Prostate gland (tissue), 2 donors: ENCODE measurements at regions not wholly inside any gene's neighbourhood (a gene's known extent, or its start where the extent isn't known, plus 50 kb on each side); places are given as distances from the start of the nearest gene placed in this dataset.

Source experiments
- POLR2AphosphoS5 ChIP-seq: sonication (generic); formaldehyde crosslinking; IDR thresholded peaks from one replicate; pipeline ENCODE4 v1.6.1; 2017; ENCODE audit warnings: antibody characterized with exemption
- TF ChIP-seq, protein P1 (sequence below), 4 experiments: fragments of 200-600 bp in 2 of 4; fragments of 450-650 bp in 2 of 4; sonication (generic) in 2 of 4; IDR thresholded peaks; 1 replicate in 3 of 4; 2 replicates in 1 of 4; pipeline ENCODE4 v1.5.1; 2016 to 2019; ENCODE audit warnings: antibody characterized with exemption in 4 of 4, mild to moderate bottlenecking in 2 of 4, moderate library complexity in 2 of 4

DNA sequence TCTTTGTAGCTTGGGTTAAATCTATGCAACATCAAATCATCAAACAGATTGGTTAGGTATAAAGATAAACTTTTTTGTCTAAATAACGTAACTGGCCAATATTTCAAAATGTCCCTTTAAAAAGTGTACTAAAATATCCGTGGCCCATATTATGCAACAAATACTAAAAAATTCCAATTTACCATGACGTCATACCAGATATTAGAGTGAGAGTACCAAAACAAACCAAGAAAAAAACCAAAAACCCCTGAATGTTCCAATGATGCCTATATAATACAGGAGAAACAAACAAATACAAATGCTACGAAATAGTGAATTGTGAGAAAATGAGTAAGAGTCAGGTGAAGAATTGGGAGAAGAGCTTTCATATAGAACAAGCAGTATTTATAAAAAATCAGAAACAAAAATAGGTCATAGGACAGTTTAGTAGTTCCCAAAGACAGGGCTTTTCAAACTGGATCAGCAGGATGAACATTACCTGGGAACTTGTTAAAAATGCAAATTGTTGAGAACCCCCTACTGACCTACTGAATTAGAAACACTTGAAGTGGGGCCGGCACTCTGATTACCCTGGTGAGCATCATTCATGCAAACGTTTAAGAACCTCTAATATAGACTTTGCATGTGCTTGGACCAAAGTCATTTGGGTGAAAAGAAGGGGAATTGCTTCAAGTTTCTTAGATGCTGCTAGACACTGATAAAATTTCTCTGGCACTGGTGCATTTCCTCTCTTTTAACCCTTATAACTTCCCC is 753.7 kb downstream of the DSC3 start:
- no peak for TF ChIP-seq POLR2AphosphoS5
- TF ChIP-seq, protein P1, sequence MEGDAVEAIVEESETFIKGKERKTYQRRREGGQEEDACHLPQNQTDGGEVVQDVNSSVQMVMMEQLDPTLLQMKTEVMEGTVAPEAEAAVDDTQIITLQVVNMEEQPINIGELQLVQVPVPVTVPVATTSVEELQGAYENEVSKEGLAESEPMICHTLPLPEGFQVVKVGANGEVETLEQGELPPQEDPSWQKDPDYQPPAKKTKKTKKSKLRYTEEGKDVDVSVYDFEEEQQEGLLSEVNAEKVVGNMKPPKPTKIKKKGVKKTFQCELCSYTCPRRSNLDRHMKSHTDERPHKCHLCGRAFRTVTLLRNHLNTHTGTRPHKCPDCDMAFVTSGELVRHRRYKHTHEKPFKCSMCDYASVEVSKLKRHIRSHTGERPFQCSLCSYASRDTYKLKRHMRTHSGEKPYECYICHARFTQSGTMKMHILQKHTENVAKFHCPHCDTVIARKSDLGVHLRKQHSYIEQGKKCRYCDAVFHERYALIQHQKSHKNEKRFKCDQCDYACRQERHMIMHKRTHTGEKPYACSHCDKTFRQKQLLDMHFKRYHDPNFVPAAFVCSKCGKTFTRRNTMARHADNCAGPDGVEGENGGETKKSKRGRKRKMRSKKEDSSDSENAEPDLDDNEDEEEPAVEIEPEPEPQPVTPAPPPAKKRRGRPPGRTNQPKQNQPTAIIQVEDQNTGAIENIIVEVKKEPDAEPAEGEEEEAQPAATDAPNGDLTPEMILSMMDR (IDR thresholded peaks at IDR 0.05), result no peak
